B cell (primary cell): ENCODE measurements at regions not wholly inside any gene's neighbourhood (a gene's known extent, or its start where the extent isn't known, plus 50 kb on each side); places are given as distances from the start of the nearest gene placed in this dataset.

Source experiments
- ATAC-seq: fragments of 200-7000 bp; cut with Tn5 transposase; one replicate; pipeline ENCODE4 v1.10.0; 2021; ENCODE audit warnings: low read depth, mild to moderate bottlenecking, moderate number of reproducible peaks, moderate library complexity
- CTCF ChIA-PET: fragments of 350-600 bp; sonication (Branson Sonifier 250); formaldehyde crosslinking; loops from one replicate; lab custom pipeline; 2021; ENCODE audit warnings: antibody characterized with exemption, inconsistent platforms; lab: Charles Lee
- POLR2A ChIA-PET: fragments of 350-600 bp; sonication (Branson Sonifier 250); formaldehyde crosslinking; loops from one replicate; lab custom pipeline; 2021; ENCODE audit warnings: antibody characterized with exemption; lab: Charles Lee
- DNase-seq: peaks from one replicate; pipeline ENCODE4 v3.0.0; 2013
- H2AFZ ChIP-seq: 2 replicates; pipeline ENCODE4 v1.6.1; 2012; ENCODE audit warnings: mild to moderate bottlenecking, low read depth, low read length; ENCODE audit not compliant: insufficient read depth, poor library complexity, severe bottlenecking
- H3K27ac ChIP-seq, 2 donors: 1 replicate in 1 of 2; 2 replicates in 1 of 2; pipeline ENCODE4 v1.5.1; 2012 to 2013; ENCODE audit warnings: low read length in 2 of 2, mild to moderate bottlenecking in 2 of 2, moderate library complexity in 1 of 2
- H3K27me3 ChIP-seq, 4 experiments: fragments of 200-600 bp in 1 of 4; sonication (generic) in 1 of 4; replicated peaks in 1 of 4; 1 replicate in 2 of 4; 2 replicates in 2 of 4; pipeline versions ENCODE4 v1.6.1 to v1.7.0; 2013 to 2016; ENCODE audit warnings: low read length in 3 of 4, mild to moderate bottlenecking in 2 of 4, mixed read lengths in 1 of 4, moderate library complexity in 1 of 4; ENCODE audit not compliant: insufficient read depth in 4 of 4, control insufficient read depth in 3 of 4; ENCODE audit errors: control extremely low read depth in 1 of 4
- H3K36me3 ChIP-seq, 2 experiments: replicated peaks in 1 of 2; 1 replicate in 1 of 2; 2 replicates in 1 of 2; pipeline versions ENCODE4 v1.6.1 to v1.7.1; 2013; ENCODE audit warnings: low read length in 1 of 2; ENCODE audit not compliant: insufficient read depth in 2 of 2, control insufficient read depth in 1 of 2; ENCODE audit errors: control extremely low read depth in 1 of 2, extremely low read depth in 1 of 2
- H3K4me1 ChIP-seq, 2 donors: fragments of 200-600 bp in 1 of 2; sonication (generic) in 1 of 2; 1 replicate in 1 of 2; 2 replicates in 1 of 2; pipeline versions ENCODE4 v1.5.1 to v1.6.1; 2013 to 2017; ENCODE audit warnings: low read length in 2 of 2; ENCODE audit not compliant: control insufficient read depth in 2 of 2, insufficient read depth in 2 of 2
- H3K4me2 ChIP-seq: replicated peaks from 2 replicates; pipeline ENCODE3; 2012; ENCODE audit warnings: mild to moderate bottlenecking, low read depth, low read length; ENCODE audit not compliant: poor library complexity, severe bottlenecking
- H3K4me3 ChIP-seq, 5 experiments: fragments of 200-600 bp in 1 of 5; sonication (generic) in 1 of 5; 1 replicate in 3 of 5; 2 replicates in 2 of 5; pipeline versions ENCODE4 v1.5.1 to v1.7.0; 2011 to 2016; ENCODE audit warnings: low read length in 4 of 5, mild to moderate bottlenecking in 4 of 5, low read depth in 2 of 5, control low read depth in 1 of 5, moderate library complexity in 1 of 5; ENCODE audit not compliant: insufficient read depth in 1 of 5; ENCODE audit errors: control extremely low read depth in 1 of 5, extremely low read depth in 1 of 5
- H3K79me2 ChIP-seq: fragments of 200-600 bp; sonication (generic); one replicate; pipeline ENCODE4 v1.6.0; 2016; ENCODE audit warnings: low read length; ENCODE audit not compliant: control insufficient read depth, insufficient read depth
- H3K9ac ChIP-seq: fragments of 200-600 bp; sonication (generic); 2 replicates; pipeline ENCODE4 v1.6.1; 2017; ENCODE audit warnings: mild to moderate bottlenecking, low read length, moderate library complexity
- H3K9me3 ChIP-seq, 3 donors: one replicate each; pipeline versions ENCODE4 v1.6.1 to v1.7.1; 2013; ENCODE audit warnings: low read length in 2 of 3; ENCODE audit not compliant: control insufficient read depth in 2 of 3, insufficient read depth in 1 of 3; ENCODE audit errors: control extremely low read depth in 1 of 3
- H4K20me1 ChIP-seq: 2 replicates; pipeline ENCODE4 v1.6.0; 2012; ENCODE audit warnings: mild to moderate bottlenecking, low read length; ENCODE audit not compliant: insufficient read depth, control insufficient read depth, poor library complexity, severe bottlenecking
- H3K27ac Mint-ChIP-seq: one replicate; pipeline ENCODE4 v1.8.0; 2021; ENCODE audit warnings: mixed read lengths
- H3K27me3 Mint-ChIP-seq: one replicate; pipeline ENCODE4 v1.8.0; 2021; ENCODE audit warnings: mixed read lengths
- H3K4me1 Mint-ChIP-seq: one replicate; pipeline ENCODE4 v1.8.0; 2021; ENCODE audit warnings: mixed read lengths
- H3K4me3 Mint-ChIP-seq: one replicate; pipeline ENCODE4 v1.8.0; 2021; ENCODE audit warnings: mixed read lengths
- H3K9me3 Mint-ChIP-seq: one replicate; pipeline ENCODE4 v1.8.0; 2022; ENCODE audit warnings: mixed read lengths; ENCODE audit not compliant: insufficient read depth
- CTCF ChIP-seq: fragments of 200-600 bp; IDR thresholded peaks from one replicate; pipeline ENCODE4 v1.8.0; 2022; ENCODE audit warnings: antibody characterized with exemption, mild to moderate bottlenecking
- EZH2 ChIP-seq: IDR thresholded peaks from 2 replicates; pipeline ENCODE4 v1.6.1; 2012; ENCODE audit warnings: borderline replicate concordance, low read depth, mild to moderate bottlenecking, moderate library complexity, low read length; ENCODE audit not compliant: insufficient read depth, poor library complexity, severe bottlenecking
- WGBS: methylation state at CpG from one replicate; pipeline ENCODE4 v1.1.5; 2013; ENCODE audit warnings: missing lambda C conversion rate; ENCODE audit not compliant: insufficient coverage; 5-methylcytosine and 5-hydroxymethylcytosine counted together
- intact Hi-C: fragments of 100-400 bp; cut with micrococcal nuclease; formaldehyde crosslinking; loops from one replicate; pipeline ENCODE4 v1.10.0; 2022

- Mint-ChIP-seq H3K4me3 (no peak overlapping the region), H3K27ac (no peak overlapping the region), H3K9me3 (peaks cover 7% of the 10 kb centered on the region), H3K27me3 (no peaks in the 10 kb centered on the region), H3K4me1 (no peaks in the 10 kb centered on the region)
- ATAC-seq (no peak), DNase-seq (no peak)
- Histone ChIP-seq H3K9me3 (peaks cover 0 to 4% (median 0%) of the 10 kb centered on the region in 3 donors), H4K20me1 (no peaks in the 10 kb centered on the region), H2AFZ (no peak overlapping the region), H3K4me3 (no peak overlapping the region), H3K36me3 (no peaks in the 10 kb centered on the region), H3K27ac (no peak overlapping the region), H3K9ac (no peak overlapping the region), H3K4me1 (no peaks in the 10 kb centered on the region), H3K79me2 (no peaks in the 10 kb centered on the region), H3K4me2 (no peak overlapping the region), H3K27me3 (no peaks in the 10 kb centered on the region)
- CTCF ChIA-PET: no interaction called here
- POLR2A ChIA-PET: no interaction called here
- no peak for TF ChIP-seq CTCF
- TF ChIP-seq EZH2: no peak
- intact Hi-C loops: no loop called here
- WGBS: no CpG with 5 or more reads among the region's 3 CpGs
Measured at GRCh38 chr13:86038490-86038889, 239.3 kb upstream of the SLITRK6 start.

GRCh38 chr13:86020351-86021002 is 221.3 kb upstream of the SLITRK6 start:
- no peak for TF ChIP-seq EZH2
- TF ChIP-seq CTCF: no peak
- no peaks in the 10 kb centered on the region for H3K27me3 Mint-ChIP-seq
- WGBS: 97% methylated on average over 3 of the region's 3 CpGs

More at GRCh38 chr13:86020351-86021002, 221.3 kb upstream of the SLITRK6 start:
- peaks cover 3% of the 10 kb centered on the region for H3K9me3 Mint-ChIP-seq
- H3K4me3 Mint-ChIP-seq: no peak overlapping the region
- POLR2A ChIA-PET: no interaction called here
- no peaks in the 10 kb centered on the region for H3K4me1 Mint-ChIP-seq
- no peaks in the 10 kb centered on the region for H3K4me1 ChIP-seq
- intact Hi-C loops: no loop called here
- H3K27me3 ChIP-seq: no peaks in the 10 kb centered on the region
- H3K9me3 ChIP-seq: peaks cover 0 to 4% (median 0%) of the 10 kb centered on the region in 3 donors
- no peaks in the 10 kb centered on the region for H4K20me1 ChIP-seq
- no peaks in the 10 kb centered on the region for H3K36me3 ChIP-seq
- ATAC-seq: no peak
- CTCF ChIA-PET: no interaction called here
- no peak overlapping the region for H2AFZ ChIP-seq
- H3K27ac ChIP-seq: no peak overlapping the region
- no peak for DNase-seq
- H3K4me2 ChIP-seq: no peak overlapping the region
- no peaks in the 10 kb centered on the region for H3K79me2 ChIP-seq
- no peak overlapping the region for H3K27ac Mint-ChIP-seq
- H3K4me3 ChIP-seq: no peak overlapping the region
- H3K9ac ChIP-seq: no peak overlapping the region
